ENCODE measurements at regions not wholly inside any gene's neighbourhood (a gene's known extent, or its start where the extent isn't known, plus 50 kb on each side); places are given as distances from the start of the nearest gene placed in this dataset.

GRCh38 chr4:54879576-54879975, 221.8 kb downstream of the KIT start:
- TF ChIP-seq CTCF (IDR thresholded peaks at IDR 0.05) (no peak), GABPA (IDR thresholded peaks at IDR 0.05; ENCODE audit: low read depth) (no peak), SIN3A (IDR thresholded peaks at IDR 0.05; ENCODE audit: borderline replicate concordance, low read depth, low read length) (no peak), ZBTB33 (IDR thresholded peaks at IDR 0.05; ENCODE audit: borderline replicate concordance, low read depth) (no peak), SMC3 (IDR thresholded peaks at IDR 0.05; ENCODE audit: low read depth, low read length) (no peak)
